Upper lobe of left lung (tissue), 6 donors: ENCODE measurements at regions not wholly inside any gene's neighbourhood (a gene's known extent, or its start where the extent isn't known, plus 50 kb on each side); places are given as distances from the start of the nearest gene placed in this dataset.

Experiments used
- ATAC-seq, 2 donors: fragments of 200-7000 bp; cut with Tn5 transposase; one replicate each; pipeline ENCODE4 v1.9.1; 2022; ENCODE audit warnings: mild to moderate bottlenecking in 2 of 2, moderate library complexity in 2 of 2; ENCODE audit not compliant: low FRiP score in 2 of 2
- DNase-seq, 2 donors: peaks; one replicate each; pipeline ENCODE4 v3.0.0-alpha.2; 2019 to 2020
- H3K27ac ChIP-seq, 4 donors: fragments of 200-600 bp; sonication (generic); one replicate each; pipeline ENCODE4 v1.5.1; 2016 to 2019
- H3K27me3 ChIP-seq, 4 donors: fragments of 200-600 bp; sonication (generic); one replicate each; pipeline ENCODE4 v1.5.1; 2017 to 2019
- H3K36me3 ChIP-seq, 4 donors: fragments of 200-600 bp; sonication (generic); one replicate each; pipeline ENCODE4 v1.5.1; 2016 to 2019
- H3K4me1 ChIP-seq, 4 donors: fragments of 200-600 bp; sonication (generic); one replicate each; pipeline ENCODE4 v1.5.1; 2018 to 2019
- H3K4me3 ChIP-seq, 4 donors: fragments of 200-600 bp; sonication (generic); one replicate each; pipeline ENCODE4 v1.5.1; 2017 to 2019; ENCODE audit warnings: mild to moderate bottlenecking in 2 of 4, moderate library complexity in 1 of 4
- H3K9me3 ChIP-seq, 4 donors: fragments of 200-600 bp; sonication (generic); one replicate each; pipeline ENCODE4 v1.5.1; 2018 to 2019
- EP300 ChIP-seq, 4 donors: sonication (generic); formaldehyde crosslinking; IDR thresholded peaks; one replicate each; pipeline ENCODE4 v1.5.1; 2017; ENCODE audit warnings: antibody characterized with exemption in 4 of 4, control low read depth in 2 of 4
- POLR2A ChIP-seq, 4 donors: fragments of 450-650 bp; IDR thresholded peaks; one replicate each; pipeline ENCODE4 v1.5.1; 2016 to 2017; ENCODE audit warnings: antibody characterized with exemption in 4 of 4, mild to moderate bottlenecking in 2 of 4
- POLR2AphosphoS5 ChIP-seq, 2 donors: sonication (generic); formaldehyde crosslinking; IDR thresholded peaks; one replicate each; pipeline ENCODE4 v1.5.1; 2017; ENCODE audit warnings: antibody characterized with exemption in 2 of 2
- WGBS, 2 donors: methylation state at CpG; one replicate each; pipeline ENCODE4 v1.1.5; 2017 to 2018; 5-methylcytosine and 5-hydroxymethylcytosine counted together
- TF ChIP-seq, protein P1 (sequence below), 6 experiments: fragments of 450-650 bp in 4 of 6; fragments of 200-600 bp in 2 of 6; sonication (generic) in 2 of 6; IDR thresholded peaks; one replicate each; pipeline ENCODE4 v1.5.1; 2016 to 2019; ENCODE audit warnings: antibody characterized with exemption in 6 of 6
- donor health status: DM: no; HTN: no; CAD: no; lungs with moderate emphysema.
- donor health status: DM: no; HTN: yes; CAD: no; lungs with severe emphysema.

DNA sequence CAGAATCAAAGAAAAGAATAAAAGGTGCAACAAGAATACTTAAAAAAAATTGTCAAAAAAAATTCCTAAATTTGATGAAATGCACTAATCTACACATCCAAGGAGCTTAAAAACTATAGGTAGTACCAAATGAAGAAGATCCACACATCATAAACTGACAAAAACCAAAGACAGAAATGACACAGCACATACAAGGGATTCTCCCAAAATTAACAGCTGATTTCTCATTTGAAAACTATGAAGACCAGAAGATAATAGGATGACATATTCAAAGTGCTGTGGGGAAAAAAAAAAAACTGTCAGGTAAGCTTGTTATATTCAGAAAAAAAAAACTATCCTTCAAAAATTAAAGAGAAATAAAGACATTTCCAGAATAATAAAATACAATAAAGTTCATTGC is 618.2 kb downstream of the TNS3 start:
- Histone ChIP-seq H3K9me3 (peaks cover 5 to 41% (median 28%) of the 10 kb centered on the region in 4 donors), H3K27me3 (no peaks in the 10 kb centered on the region), H3K4me3 (no peak overlapping the region), H3K27ac (no peak overlapping the region), H3K36me3 (no peaks in the 10 kb centered on the region), H3K4me1 (no peaks in the 10 kb centered on the region)
- DNase-seq (no peak), ATAC-seq (no peak)
- no peak for TF ChIP-seq POLR2AphosphoS5 (IDR thresholded peaks at IDR 0.05)
- TF ChIP-seq, protein P1, sequence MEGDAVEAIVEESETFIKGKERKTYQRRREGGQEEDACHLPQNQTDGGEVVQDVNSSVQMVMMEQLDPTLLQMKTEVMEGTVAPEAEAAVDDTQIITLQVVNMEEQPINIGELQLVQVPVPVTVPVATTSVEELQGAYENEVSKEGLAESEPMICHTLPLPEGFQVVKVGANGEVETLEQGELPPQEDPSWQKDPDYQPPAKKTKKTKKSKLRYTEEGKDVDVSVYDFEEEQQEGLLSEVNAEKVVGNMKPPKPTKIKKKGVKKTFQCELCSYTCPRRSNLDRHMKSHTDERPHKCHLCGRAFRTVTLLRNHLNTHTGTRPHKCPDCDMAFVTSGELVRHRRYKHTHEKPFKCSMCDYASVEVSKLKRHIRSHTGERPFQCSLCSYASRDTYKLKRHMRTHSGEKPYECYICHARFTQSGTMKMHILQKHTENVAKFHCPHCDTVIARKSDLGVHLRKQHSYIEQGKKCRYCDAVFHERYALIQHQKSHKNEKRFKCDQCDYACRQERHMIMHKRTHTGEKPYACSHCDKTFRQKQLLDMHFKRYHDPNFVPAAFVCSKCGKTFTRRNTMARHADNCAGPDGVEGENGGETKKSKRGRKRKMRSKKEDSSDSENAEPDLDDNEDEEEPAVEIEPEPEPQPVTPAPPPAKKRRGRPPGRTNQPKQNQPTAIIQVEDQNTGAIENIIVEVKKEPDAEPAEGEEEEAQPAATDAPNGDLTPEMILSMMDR (IDR thresholded peaks at IDR 0.05): no peak
- no peak for TF ChIP-seq EP300 (IDR thresholded peaks at IDR 0.05)
- no peak for TF ChIP-seq POLR2A (IDR thresholded peaks at IDR 0.05)

DNA sequence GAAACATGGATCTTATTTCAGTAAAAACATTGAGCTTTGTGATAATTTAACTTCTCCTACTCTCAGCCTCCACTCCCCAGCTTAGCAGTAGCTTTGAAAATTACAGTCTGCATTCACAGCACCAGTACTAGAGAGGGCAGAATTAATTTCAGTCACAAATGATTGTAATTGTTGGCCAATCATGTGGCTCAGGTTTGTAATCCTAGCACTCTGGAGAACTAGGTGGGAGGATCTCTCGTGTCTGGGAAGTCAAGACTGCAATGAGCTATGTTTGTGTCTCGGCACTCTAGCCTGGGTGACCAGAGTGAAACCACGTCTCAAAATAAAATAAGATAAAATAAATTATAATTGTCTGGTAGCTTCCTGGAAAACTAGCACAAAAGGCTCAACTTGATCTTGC is 620.9 kb downstream of the TNS3 start:
- H3K4me3 ChIP-seq: no peak overlapping the region

DNA sequence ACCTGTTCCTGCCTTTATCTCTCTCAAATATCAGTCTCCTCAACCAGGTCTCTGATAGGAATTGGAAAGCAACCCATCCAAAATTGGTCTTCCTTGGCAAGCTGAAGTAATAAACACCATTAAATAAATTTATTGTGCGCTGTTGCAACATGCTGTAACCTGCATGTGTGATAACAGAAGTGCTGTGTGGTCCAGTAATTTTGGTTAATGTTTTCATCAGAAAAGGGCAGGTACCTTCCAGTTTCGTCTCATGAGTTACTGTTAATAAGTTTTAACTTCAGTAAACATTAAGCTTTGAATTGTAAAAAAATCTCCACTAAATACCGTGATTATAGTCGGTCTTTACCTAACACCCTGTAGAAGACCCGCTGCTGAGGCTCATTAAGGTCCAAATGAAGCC is 624.7 kb downstream of the TNS3 start:
- peaks cover 0 to 3% (median under 1%) of the 10 kb centered on the region in 4 donors for H3K9me3 ChIP-seq
- no peak for DNase-seq
- H3K4me3 ChIP-seq: no peak overlapping the region
- no peak for TF ChIP-seq POLR2A (IDR thresholded peaks at IDR 0.05)
- no peak for TF ChIP-seq POLR2AphosphoS5 (IDR thresholded peaks at IDR 0.05)
- TF ChIP-seq, protein P1 (IDR thresholded peaks at IDR 0.05): no peak
- TF ChIP-seq EP300 (IDR thresholded peaks at IDR 0.05): no peak
- ATAC-seq: no peak
- H3K4me1 ChIP-seq: no peaks in the 10 kb centered on the region
- no peaks in the 10 kb centered on the region for H3K27me3 ChIP-seq
- WGBS, 2 donors: 86 to 90% methylated on average over 5 of the region's 5 CpGs
- no peaks in the 10 kb centered on the region for H3K36me3 ChIP-seq
- no peak overlapping the region for H3K27ac ChIP-seq

More for the DNA sequence above, 620.9 kb downstream of the TNS3 start:
- H3K27me3 ChIP-seq: no peaks in the 10 kb centered on the region
- no peak for ATAC-seq
- H3K9me3 ChIP-seq: peaks cover 5 to 35% (median 24%) of the 10 kb centered on the region in 4 donors
- TF ChIP-seq POLR2AphosphoS5 (IDR thresholded peaks at IDR 0.05) (no peak), POLR2A (IDR thresholded peaks at IDR 0.05) (no peak), EP300 (IDR thresholded peaks at IDR 0.05) (no peak)
- TF ChIP-seq, protein P1 (IDR thresholded peaks at IDR 0.05): no peak
- no peaks in the 10 kb centered on the region for H3K4me1 ChIP-seq
- H3K36me3 ChIP-seq: no peaks in the 10 kb centered on the region
- no peak for DNase-seq
- H3K27ac ChIP-seq: no peak overlapping the region
- 54 to 68% methylated on average over 3 of the region's 3 CpGs for WGBS, 2 donors

DNA sequence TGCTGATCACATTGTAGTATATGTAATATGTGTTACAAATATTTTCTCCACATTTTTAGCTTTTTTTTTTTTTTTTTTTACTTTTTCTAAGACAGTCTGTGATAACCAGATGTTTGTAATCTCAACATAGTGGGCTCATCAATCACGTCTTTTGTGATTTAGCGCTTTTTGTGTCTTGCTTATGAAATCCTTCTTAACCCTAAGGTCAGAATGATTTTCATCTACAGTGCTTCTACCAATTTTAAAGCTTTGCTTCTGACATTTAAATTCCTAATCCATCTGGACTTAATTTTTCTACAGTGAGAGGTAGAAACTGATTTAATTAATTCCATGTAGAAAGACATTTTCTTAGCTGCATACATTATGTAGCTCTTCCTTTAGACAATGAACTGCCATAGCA is 626.4 kb downstream of the TNS3 start:
- no peak for TF ChIP-seq EP300 (IDR thresholded peaks at IDR 0.05)
- no peak for TF ChIP-seq POLR2AphosphoS5 (IDR thresholded peaks at IDR 0.05)
- TF ChIP-seq, protein P1 (IDR thresholded peaks at IDR 0.05): no peak
- no peak for TF ChIP-seq POLR2A (IDR thresholded peaks at IDR 0.05)
- Histone ChIP-seq H3K36me3 (no peaks in the 10 kb centered on the region), H3K27me3 (no peaks in the 10 kb centered on the region), H3K4me1 (no peaks in the 10 kb centered on the region), H3K27ac (no peak overlapping the region), H3K9me3 (no peaks in the 10 kb centered on the region), H3K4me3 (no peak overlapping the region)
- no peak for ATAC-seq
- no peak for DNase-seq
- 79 to 82% methylated on average over 2 of the region's 2 CpGs for WGBS, 2 donors

DNA sequence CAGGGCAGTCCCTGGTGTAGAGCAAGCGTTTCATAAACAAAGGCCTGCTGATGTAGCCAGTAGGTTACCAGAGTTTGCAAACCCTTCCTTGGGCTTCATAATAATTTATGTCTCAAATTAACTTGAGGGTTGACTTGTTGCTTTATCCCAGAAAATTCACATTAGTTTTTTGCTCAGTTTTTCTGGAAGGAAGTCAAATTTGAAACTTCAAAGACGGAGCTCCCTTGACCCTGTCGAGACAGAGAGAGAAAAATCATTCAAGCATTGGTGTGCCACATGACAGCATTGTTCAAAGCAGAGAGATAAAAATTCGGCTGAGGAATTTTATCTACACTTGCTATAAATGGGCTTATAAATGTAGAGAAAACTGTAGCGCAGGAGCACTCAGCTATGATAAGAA is 627.7 kb downstream of the TNS3 start:
- DNase-seq (no peak), ATAC-seq (no peak)
- Histone ChIP-seq H3K4me3 (no peak overlapping the region), H3K36me3 (no peaks in the 10 kb centered on the region), H3K27ac (no peak overlapping the region), H3K27me3 (no peaks in the 10 kb centered on the region), H3K4me1 (no peaks in the 10 kb centered on the region), H3K9me3 (no peaks in the 10 kb centered on the region)
- 48 to 57% methylated on average over 5 of the region's 5 CpGs for WGBS, 2 donors
- no peak for TF ChIP-seq POLR2A (IDR thresholded peaks at IDR 0.05)
- TF ChIP-seq, protein P1 (IDR thresholded peaks at IDR 0.05): no peak
- no peak for TF ChIP-seq POLR2AphosphoS5 (IDR thresholded peaks at IDR 0.05)
- no peak for TF ChIP-seq EP300 (IDR thresholded peaks at IDR 0.05)
